NCI-H748 (cell line): ENCODE measurements at regions not wholly inside any gene's neighbourhood (a gene's known extent, or its start where the extent isn't known, plus 50 kb on each side); places are given as distances from the start of the nearest gene placed in this dataset.
"Not testable (repeated sequence)": the region's sequence is repeated elsewhere in the genome, so short reads cannot be mapped to it uniquely, and the experiment has no call there.

Source experiments
- DNase-seq: peaks from one replicate; lab custom pipeline; 2025; ENCODE audit not compliant: unreplicated experiment; lab: John Stamatoyannopoulos, UW

DNA sequence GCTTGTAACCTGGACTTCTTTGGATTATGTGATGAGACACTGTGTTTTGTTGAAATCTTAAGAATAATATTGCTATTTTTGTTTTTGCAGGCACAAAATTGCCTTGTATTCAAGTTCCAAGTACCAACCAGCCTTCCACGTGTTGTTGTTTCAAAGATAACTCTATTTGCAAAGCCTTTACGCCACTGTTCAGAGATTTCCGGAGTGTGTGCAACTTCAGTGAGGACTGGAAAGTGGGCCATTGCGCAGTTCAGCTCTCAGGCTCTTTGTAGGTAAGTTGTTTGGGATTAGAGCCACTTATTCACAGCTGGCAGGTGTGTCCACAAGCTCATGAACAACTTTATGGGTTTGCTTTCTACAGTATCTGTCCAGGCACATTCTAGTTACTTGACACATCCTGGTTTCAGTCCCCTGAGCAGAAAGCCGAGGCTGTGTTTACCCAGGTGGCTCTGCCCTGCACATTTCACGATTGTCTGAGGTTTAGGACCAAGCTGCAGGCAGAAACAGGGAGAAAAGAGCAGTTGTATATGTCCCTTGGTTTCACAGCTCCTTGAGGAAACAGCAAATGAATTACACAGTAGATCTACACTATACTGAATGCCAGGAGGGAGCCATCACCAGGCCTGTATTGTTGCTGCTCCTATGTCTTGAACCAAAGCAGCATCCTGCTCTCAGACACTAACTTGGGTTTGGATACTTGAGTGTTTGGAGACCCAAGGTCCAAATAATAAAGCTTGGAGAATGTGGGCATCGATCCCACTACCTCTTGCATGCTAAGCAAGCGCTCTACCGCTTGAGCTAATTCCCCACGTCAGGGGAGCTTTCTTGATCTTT lies 136.1 kb upstream of the ZNF322 start:
- not testable (repeated sequence) for DNase-seq

DNA sequence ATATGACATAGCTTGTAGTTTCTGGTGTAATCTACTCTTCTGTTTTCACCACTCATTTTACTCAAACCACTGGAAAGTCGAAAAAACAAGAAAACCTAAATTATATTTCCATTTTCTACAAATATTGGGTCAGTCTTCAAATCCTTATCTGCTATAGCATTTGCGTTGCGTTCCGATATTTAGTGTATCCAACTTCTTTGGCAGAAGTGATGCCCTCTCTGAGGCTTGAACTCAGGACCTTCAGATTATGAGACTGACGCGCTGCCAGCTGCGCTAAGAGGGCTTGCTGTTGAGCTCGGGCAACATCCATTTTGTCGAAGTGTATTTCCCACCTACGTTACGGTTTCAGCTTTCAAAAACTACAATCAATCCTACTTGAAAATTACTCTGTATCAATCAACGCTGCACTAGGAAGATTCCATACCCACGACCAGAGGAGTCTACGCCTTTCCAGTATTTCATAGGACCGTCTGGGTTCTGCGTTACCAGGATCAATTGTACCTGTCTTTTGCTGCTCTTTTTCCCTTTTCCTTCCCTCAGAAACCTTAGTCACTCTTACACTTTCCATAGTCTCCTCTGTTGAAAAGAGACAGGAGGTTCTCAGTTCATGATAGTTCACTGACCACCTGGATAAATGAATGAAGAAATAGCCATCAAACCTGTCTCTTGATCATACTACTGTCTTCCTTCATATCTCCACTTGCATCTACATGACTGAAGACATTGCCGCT lies 140.5 kb upstream of the ZNF322 start:
- DNase-seq, result not testable (repeated sequence)

DNA sequence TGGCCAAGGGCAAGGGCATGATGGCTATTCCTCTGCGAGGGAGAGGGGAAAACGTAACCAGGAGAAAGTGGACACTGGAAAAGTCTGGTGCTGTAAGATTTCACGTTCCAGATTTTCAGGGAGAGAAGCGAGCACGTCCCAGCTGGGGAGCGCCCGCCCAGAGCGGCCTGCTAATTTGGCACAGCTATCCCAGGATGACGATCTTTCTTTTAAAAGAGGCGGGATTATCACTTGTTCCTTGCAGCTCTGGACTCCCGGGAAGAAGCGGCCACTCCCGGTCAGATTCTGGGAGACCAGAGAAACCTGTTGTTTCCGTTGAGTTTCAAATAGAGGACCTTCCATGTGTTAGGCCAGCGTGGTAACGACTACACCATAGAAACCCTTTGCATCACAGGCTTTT lies 144.2 kb upstream of the ZNF322 start:
- not testable (repeated sequence) for DNase-seq

DNA sequence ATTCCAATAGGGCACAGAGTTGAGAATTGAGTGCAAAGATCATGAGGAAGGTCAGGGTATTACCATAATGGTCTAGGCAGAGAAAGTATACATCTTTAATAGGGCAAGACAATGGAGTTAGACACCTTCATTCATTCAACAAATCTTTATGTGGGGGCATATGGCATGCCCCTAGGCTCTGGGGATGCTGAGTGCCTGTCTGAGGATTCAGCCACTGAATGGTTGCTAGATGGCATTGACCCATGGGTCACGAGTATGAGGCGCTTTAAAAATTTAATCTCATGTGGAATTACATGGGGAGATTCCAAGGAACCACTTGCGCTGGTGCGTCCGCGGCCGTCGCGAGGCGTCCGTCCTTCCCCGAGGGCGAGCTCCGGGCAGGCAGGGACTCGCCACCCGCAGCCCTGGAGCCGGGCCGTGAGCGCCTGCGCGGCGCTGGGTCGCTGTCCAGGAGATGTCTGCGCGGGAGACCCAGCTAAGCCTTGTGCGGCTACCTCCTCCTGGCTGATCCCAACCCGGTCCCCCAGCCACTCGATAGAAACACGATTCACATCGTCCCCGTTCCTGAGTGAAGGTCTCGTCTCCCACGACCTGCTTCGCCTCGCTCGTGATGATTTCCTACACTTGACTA lies 152.1 kb upstream of the ZNF322 start:
- DNase-seq, result not testable (repeated sequence)

DNA sequence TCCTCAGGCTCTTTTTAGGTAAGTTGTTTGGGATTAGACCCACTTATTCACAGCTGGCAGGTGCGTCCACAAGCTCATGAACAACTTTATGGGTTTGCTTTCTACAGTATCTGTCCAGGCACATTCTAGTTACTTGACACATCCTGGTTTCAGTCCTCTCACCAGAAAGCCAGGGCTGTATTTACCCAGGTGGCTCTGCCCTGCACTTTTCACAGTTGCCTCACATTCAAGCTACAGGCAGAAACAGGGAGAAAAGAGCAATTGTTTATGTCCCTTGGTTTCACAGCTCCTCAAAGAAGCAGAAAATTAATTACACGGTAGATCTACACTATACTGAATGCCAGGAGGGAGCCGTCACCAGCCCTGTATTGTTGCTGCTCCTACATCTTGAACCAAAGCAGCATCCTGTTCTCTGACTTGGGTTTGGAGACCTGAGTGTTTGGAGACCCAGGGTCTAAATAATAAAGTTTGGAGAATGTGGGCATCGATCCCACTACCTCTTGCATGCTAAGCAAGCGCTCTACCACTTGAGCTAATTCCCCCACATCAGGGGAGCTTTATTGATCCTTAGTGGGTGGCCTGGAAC lies 159.2 kb upstream of the ZNF322 start:
- not testable (repeated sequence) for DNase-seq

DNA sequence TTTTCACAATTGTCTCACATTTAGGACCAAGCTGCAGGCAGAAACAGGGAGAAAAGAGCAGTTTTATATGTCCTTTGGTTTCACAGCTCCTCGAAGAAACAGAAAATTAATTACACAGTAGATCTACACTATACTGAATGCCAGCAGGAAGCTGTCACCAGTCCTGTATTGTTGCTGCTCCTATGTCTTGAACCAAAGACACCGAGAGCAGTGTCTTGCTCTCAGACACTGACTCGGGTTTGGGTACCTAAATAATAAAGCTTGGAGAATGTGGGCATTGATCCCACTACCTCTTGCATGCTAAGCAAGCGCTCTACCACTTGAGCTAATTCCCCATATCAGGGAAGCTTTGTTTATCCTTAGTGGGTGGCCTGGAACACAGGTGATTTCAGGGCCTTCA lies 168.4 kb upstream of the ZNF322 start:
- not testable (repeated sequence) for DNase-seq

DNA sequence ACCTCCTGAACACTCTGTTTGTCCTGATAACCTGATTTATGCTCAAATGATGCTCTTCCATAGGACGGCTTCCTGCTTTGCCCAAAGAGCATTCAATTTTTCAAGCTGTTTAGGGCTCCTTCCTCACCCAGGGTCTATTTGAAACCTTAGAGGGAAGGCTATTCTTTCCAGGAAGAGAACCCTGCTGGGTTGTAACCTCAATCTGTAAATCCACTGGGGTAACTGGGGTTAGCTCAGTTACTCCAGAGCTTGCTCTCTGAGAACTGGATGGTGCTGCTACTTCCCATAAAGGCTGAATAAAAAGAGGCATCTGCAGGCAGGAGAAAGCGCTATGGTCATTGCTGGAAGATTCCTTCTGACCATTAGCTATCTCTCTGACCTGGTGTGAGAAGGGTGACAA lies 169.9 kb upstream of the ZNF322 start:
- not testable (repeated sequence) for DNase-seq

DNA sequence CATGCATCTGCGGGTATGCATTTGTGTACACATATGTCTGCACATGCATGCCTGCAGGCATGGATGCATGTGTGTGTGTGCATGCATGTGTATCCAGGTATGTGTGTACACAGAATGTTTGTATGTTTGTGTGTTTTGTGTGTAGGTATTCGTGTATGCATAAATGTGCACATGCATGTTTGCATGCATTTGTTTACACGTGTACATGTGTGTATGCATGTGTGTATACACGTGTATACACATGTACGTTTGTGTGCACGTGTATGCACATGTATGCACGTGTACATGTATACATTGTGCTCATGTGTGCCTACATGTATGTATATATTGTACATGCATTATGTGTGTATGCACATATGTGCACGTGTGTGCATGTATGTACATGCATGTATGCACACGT lies 171.4 kb upstream of the ZNF322 start:
- DNase-seq, result not testable (repeated sequence)

DNA sequence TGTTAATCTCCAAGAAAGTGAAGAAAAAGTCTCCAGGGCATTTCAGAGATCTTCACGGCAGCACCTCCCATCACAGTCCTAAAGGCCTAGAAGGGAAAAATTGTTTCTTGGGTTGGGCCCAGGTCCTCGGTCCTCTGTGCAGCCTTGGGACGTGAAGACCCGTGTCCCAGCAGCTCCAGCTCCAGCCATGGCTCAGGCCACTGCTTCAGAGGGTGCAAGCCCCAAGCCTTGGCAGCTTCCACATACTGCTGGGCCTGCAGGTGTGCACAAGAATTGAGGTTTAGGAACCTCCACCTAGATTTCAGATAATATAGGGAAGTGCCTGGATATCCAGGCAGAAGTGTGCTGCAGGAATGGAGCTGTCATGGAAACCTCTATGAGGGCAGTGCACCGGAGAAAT lies 176.2 kb upstream of the ZNF322 start:
- DNase-seq, result not testable (repeated sequence)

DNA sequence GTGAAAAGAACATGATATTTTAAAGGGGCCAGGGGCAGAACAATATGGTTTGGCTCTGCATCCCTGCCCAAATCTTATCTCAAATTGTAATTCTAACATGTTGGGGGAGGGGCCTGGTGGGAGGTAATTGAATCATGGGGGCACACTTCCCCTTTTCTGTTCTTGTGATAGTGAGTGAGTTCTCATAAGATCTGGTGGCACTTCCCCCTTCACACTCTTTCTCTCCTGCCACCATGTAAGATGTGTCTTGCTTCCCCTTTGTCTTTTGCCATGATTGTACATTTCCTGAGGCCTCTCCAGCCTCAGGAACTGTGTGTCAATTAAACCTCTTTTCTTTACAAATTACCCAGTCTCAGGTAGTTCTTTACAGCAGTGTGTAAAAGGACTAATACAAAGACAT lies 177.1 kb upstream of the ZNF322 start:
- DNase-seq, result not testable (repeated sequence)

DNA sequence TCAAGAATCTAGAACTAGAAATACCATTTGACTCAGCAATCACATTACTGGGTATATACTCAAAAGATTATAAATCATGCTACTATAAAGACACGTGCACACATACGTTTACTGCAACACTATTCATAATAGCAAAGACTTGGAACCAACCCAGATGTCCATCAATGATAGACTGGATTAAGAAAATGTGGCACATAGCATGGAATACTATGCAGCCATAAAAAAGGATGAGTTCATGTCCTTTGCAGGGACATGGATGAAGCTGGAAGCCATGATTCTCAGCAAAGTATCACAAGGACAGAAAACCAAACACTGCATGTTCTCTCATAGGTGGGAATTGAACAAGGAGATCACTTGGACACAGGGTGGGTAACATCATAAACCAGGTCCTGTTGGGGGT lies 185.3 kb upstream of the ZNF322 start:
- DNase-seq, result not testable (repeated sequence)

DNA sequence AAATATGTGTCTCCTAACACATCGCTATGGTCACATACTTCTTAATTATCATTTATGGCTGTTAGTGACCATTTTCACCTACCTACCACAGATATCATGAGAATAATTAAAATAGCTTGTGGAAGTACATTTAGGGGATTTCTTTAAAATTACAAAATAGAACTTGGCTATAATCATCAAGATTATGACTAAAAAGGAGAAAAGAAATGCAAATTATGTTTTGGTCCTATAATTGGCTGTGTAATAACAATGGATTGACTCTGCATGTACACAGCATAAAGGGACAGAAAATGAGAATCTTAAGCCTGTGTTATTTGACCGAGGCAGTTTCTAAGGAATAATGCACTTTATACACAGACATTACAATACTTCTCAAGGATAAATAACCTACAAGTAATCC lies 197.7 kb upstream of the ZNF322 start:
- not testable (repeated sequence) for DNase-seq

DNA sequence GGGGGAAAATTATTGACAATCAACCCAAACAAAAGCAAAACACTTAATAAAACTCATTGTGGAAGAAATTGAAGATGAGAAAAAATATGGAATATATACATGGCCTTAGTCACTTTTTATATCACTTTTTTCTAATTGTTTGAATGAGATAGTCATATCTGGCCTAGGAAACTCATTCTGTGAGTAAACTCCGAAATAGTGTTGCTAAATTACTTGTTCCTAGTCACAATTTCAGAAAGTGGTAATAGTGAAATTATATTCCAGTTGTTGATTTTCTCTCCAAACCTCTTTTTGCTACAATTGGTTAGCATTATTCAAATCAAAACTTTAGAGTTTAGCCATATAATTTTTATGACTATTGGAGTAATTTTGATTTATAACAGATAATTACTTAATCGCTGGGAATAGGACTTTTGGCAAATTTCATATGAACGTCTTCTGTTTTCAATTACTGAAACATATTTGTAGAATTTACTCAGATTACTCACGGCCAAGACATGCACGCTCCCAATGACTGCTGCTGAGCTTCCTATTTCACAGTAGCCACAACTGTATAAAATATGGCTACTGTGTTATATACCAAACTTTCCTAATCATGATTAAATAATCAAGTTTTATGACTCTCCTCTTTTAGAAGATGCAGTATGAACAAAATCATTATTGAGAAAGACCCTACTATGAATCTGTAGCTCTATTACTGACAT lies 199.7 kb upstream of the ZNF322 start:
- DNase-seq, result not testable (repeated sequence)

DNA sequence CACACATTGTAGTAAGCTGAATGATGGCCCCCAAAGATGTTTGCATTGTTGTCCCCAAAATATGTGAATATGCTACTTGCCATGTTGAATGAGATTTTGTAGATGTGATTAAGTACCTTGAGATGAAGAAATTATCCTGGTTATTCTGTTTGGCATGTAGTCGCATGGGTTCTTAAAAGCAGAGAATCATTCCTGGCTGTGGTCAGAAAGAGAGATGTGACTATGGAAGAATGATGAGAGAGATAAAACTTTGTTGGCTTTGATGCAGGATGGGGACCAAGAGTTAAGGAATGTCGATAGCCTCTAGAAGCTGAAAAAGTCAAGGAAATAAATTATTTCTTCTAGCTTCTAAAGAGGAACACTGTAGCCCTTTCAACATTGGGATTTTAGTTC lies 200.2 kb upstream of the ZNF322 start:
- not testable (repeated sequence) for DNase-seq

DNA sequence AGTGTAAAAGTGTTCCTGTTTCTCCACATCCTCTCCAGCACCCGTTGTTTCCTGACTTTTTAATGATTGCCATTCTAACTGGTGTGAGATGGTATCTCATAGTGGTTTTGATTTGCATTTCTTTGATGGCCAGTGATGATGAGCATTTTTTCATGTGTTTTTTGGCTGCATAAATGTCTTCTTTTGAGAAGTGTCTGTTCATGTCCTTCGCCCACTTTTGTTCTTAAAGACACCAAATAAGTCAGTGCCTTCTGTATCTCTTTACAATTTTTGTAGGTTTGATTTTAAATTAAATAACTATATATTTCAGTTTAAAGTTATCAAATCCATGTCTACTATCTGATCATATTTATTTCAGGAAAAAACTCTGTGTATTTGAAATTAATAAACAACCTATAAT lies 202.4 kb upstream of the ZNF322 start:
- not testable (repeated sequence) for DNase-seq

DNA sequence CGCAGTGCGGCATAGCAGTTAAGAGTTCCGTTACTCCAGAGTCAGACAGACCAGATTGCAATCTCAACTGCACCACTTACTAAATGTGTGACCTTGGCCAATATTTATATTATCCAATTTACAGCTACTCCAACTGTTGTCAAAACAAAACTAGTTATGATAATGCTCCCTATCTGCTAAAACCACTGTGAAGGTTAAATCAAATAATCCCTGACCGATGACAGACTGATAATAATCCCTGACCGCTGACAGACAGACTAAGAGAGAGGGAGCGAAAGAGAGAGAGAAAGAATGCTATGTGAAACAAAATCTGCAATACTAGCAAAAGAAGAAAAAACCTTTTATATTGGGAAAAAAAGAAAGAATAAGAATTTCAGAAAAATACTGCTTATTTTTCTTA lies 204.1 kb upstream of the ZNF322 start:
- DNase-seq, result not testable (repeated sequence)

DNA sequence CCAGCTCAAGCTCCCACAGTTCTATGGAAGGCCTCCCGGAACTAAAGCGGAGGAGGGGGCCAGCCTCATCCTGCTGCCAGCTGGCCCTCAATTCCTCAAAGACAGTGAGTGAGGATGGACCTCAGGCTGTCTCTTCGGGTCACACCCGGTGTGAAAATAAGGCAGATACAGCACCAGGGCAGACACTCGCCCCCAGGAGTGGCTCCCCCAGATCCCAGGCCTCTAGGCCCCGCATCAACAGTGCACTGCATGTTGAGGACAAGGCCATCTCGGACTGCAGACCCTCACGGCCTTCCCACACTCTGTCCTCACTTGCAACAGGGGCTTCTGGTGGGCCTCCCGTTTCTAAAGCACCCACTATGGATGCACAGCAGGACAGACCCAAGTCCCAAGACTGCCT lies 239.2 kb upstream of the ZNF322 start:
- DNase-seq, result not testable (repeated sequence)

DNA sequence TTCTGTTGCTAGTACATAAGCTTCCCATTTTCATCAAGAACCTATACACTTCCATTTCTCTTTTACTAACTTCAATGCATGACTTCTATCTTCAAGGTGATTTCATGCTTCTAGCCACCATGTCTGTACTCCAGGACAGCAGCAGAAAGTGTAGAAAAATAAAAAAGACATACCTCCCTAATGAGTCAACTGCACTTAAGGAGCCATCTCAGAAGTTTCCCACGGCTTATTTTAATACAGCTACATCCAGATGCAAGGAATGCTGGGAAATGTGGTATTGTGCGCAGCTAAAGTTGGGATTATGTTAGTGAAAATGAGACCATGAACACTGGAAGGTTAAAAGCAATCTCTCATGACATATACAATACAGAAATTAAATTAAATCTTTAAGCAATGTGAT lies 264.7 kb upstream of the ZNF322 start:
- not testable (repeated sequence) for DNase-seq

DNA sequence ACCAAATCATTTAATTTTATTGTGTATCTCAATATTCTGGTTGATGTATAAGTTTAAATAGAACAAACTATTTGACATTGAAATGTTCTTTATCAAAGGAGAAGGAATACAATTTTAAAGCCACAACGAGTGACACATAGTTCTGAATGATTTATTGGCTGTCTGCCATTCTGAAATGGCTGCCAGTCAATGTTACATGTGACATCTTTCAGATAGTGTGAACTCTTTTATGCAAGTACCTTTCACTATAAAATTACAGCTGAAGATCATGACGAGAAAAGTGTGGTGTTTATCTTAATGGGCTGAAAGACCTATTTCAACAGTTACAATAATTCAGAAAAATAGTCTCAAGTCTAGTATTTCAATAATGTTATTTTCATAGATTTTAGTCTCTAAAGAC lies 268.6 kb upstream of the ZNF322 start:
- not testable (repeated sequence) for DNase-seq

DNA sequence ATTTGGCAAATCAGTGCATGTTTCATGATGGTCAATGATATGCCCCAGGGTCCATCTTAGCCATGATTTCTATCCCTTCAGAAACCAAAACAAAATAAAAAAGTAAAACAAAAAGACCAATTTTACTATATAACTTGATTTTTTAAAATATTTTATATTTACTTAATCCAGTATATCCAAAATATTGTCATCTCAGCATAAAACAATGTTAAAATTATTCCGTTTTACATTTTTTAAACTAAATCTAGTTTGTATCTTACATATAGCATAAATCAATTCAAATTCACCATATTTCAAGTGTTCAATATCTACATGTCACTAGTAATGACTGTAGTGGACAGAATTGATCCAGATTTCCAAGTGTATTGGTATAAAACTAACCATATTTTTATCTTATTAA lies 277.7 kb upstream of the ZNF322 start:
- DNase-seq, result not testable (repeated sequence)

DNA sequence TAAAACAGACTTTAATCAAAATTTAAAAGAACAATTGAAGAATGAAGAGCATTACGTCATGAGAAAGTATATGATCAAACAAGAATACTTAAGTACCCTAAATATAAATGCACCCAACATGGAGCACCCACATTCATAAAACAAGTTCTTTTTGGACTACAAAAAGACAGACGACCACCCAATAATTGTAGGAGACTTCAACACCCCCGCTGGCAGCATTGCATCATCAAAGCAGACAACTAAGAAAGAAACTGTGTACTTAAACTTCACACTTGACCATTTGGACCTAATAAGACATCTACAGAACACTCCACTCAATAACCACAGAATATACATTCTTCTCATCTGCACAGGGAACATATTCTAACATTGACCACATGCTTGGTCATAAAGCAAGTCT lies 291.7 kb upstream of the ZNF322 start:
- DNase-seq, result not testable (repeated sequence)
